GM23338 (cell line): ENCODE measurements at regions not wholly inside any gene's neighbourhood (a gene's known extent, or its start where the extent isn't known, plus 50 kb on each side); places are given as distances from the start of the nearest gene placed in this dataset.

ENCODE experiments used
- ATAC-seq: fragments of 200-7000 bp; cut with Tn5 transposase; 3 replicates; pipeline ENCODE4 v1.9.1; 2020
- DNase-seq: peaks from one replicate; pipeline ENCODE4 v3.0.0-alpha.2; 2015; ENCODE audit warnings: low spot score
- H2AFZ ChIP-seq: fragments of 200-600 bp; sonication (generic); 2 replicates; pipeline ENCODE4 v1.8.0; 2016; ENCODE audit warnings: antibody characterized with exemption, mild to moderate bottlenecking, moderate library complexity
- H3F3A ChIP-seq: fragments of 200-600 bp; sonication (generic); replicated peaks from 2 replicates; pipeline ENCODE4 v1.8.0; 2017; ENCODE audit warnings: antibody characterized with exemption, mixed run types, low read depth
- H3K27ac ChIP-seq: fragments of 200-600 bp; sonication (generic); 2 replicates; pipeline ENCODE4 v1.6.1; 2016; ENCODE audit warnings: low read depth
- H3K27me3 ChIP-seq: fragments of 200-600 bp; sonication (generic); 2 replicates; pipeline ENCODE4 v1.8.0; 2016; ENCODE audit warnings: mild to moderate bottlenecking, mixed run types, moderate library complexity; ENCODE audit not compliant: insufficient read depth
- H3K36me3 ChIP-seq: fragments of 200-600 bp; sonication (generic); 2 replicates; pipeline ENCODE4 v1.8.0; 2016; ENCODE audit warnings: mild to moderate bottlenecking; ENCODE audit not compliant: insufficient read depth
- H3K4me1 ChIP-seq: fragments of 200-600 bp; sonication (generic); 2 replicates; pipeline ENCODE4 v1.8.0; 2016; ENCODE audit warnings: mild to moderate bottlenecking, moderate library complexity; ENCODE audit not compliant: insufficient read depth
- H3K4me2 ChIP-seq: fragments of 200-600 bp; sonication (generic); 2 replicates; pipeline ENCODE4 v1.7.1; 2017; ENCODE audit warnings: mixed run types
- H3K4me3 ChIP-seq: fragments of 200-600 bp; sonication (generic); 2 replicates; pipeline ENCODE4 v1.6.1; 2016; ENCODE audit warnings: mixed run types
- H3K79me2 ChIP-seq: fragments of 200-600 bp; sonication (generic); replicated peaks from 2 replicates; pipeline ENCODE4 v1.8.0; 2017; ENCODE audit warnings: mild to moderate bottlenecking; ENCODE audit not compliant: insufficient read depth
- H3K9me2 ChIP-seq: fragments of 200-600 bp; sonication (generic); 2 replicates; pipeline ENCODE4 v1.8.0; 2017; ENCODE audit not compliant: insufficient read depth
- H4K20me1 ChIP-seq: fragments of 200-600 bp; sonication (generic); replicated peaks from 2 replicates; pipeline ENCODE4 v1.8.0; 2017; ENCODE audit warnings: mild to moderate bottlenecking; ENCODE audit not compliant: insufficient read depth
- H3K27ac Mint-ChIP-seq: 2 replicates; pipeline ENCODE4 v1.8.0; 2020; ENCODE audit warnings: inconsistent platforms, mild to moderate bottlenecking, moderate library complexity, mixed read lengths
- H3K27me3 Mint-ChIP-seq: 3 replicates; pipeline ENCODE4 v1.8.0; 2022; ENCODE audit warnings: low read depth, mild to moderate bottlenecking, moderate library complexity, mixed read lengths, inconsistent platforms; ENCODE audit not compliant: insufficient read depth, poor library complexity
- H3K36me3 Mint-ChIP-seq: 3 replicates; pipeline ENCODE4 v1.8.0; 2021; ENCODE audit warnings: low read depth, mild to moderate bottlenecking, inconsistent platforms, moderate library complexity, mixed read lengths
- H3K4me1 Mint-ChIP-seq: 3 replicates; pipeline ENCODE4 v1.8.0; 2020; ENCODE audit warnings: mild to moderate bottlenecking, inconsistent platforms, mixed read lengths
- H3K4me3 Mint-ChIP-seq: 3 replicates; pipeline ENCODE4 v1.8.0; 2021; ENCODE audit warnings: moderate library complexity, mild to moderate bottlenecking, inconsistent platforms, mixed read lengths
- H3K9me3 Mint-ChIP-seq: 3 replicates; pipeline ENCODE4 v1.8.0; 2020; ENCODE audit warnings: moderate library complexity, mild to moderate bottlenecking, inconsistent platforms, mixed read lengths
- CREB1 ChIP-seq: fragments of 250-450 bp; sonication (Bioruptor Pico); IDR thresholded peaks from 2 replicates; pipeline ENCODE4 v1.5.0; 2020; ENCODE audit warnings: low read depth, mild to moderate bottlenecking, moderate library complexity
- CTCF ChIP-seq, 2 experiments: fragments of 200-600 bp in 1 of 2; sonication (generic) in 1 of 2; conservative IDR thresholded peaks; 2 replicates each; pipeline versions ENCODE4 v1.5.1 to v1.6.1; 2016 to 2017; ENCODE audit warnings: antibody characterized with exemption in 2 of 2, low read depth in 2 of 2, mild to moderate bottlenecking in 2 of 2, moderate library complexity in 1 of 2
- EZH2phosphoT487 ChIP-seq: fragments of 200-600 bp; sonication (generic); IDR thresholded peaks from one replicate; pipeline ENCODE4 v1.8.1; 2018; ENCODE audit warnings: antibody characterized with exemption; ENCODE audit not compliant: unreplicated experiment
- NANOG ChIP-seq: IDR thresholded peaks from 2 replicates; pipeline ENCODE4 v1.6.1; 2016; ENCODE audit warnings: antibody characterized with exemption, borderline replicate concordance
- POLR2AphosphoS5 ChIP-seq: IDR thresholded peaks from 2 replicates; pipeline ENCODE4 v1.6.1; 2016; ENCODE audit warnings: antibody characterized with exemption, low read depth
- STAT1 ChIP-seq: IDR thresholded peaks from one replicate; pipeline ENCODE4 v1.6.1; 2016; ENCODE audit warnings: antibody characterized with exemption; ENCODE audit not compliant: unreplicated experiment
- ZNF114 ChIP-seq: fragments of 250-450 bp; sonication (Bioruptor Pico); IDR thresholded peaks from 2 replicates; pipeline ENCODE4 v1.5.0; 2020; ENCODE audit warnings: mild to moderate bottlenecking, moderate library complexity
- ZNF331 ChIP-seq: fragments of 250-450 bp; sonication (Bioruptor Pico); IDR thresholded peaks from 2 replicates; pipeline ENCODE4 v1.5.0; 2020; ENCODE audit warnings: low read depth, mild to moderate bottlenecking, moderate library complexity
- ZNF462 ChIP-seq: fragments of 250-450 bp; sonication (Bioruptor Pico); IDR thresholded peaks from 2 replicates; pipeline ENCODE4 v1.5.0; 2020; ENCODE audit warnings: mild to moderate bottlenecking, moderate library complexity

- Mint-ChIP-seq H3K4me1 (no peaks in the 10 kb centered on the region), H3K9me3 (peaks cover 8% of the 10 kb centered on the region; the same call in 2 of the 3 replicates), H3K27me3 (peaks cover 1% of the 10 kb centered on the region), H3K4me3 (no peak overlapping the region), H3K27ac (no peak overlapping the region), H3K36me3 (no peaks in the 10 kb centered on the region)
- no peaks in the 10 kb centered on the region; the same call in 1 of the 2 replicates for H3K36me3 ChIP-seq
- TF ChIP-seq EZH2phosphoT487 (no peak), ZNF331 (CRISPR knock-in tag) (no peak), ZNF462 (CRISPR knock-in tag) (no peak), POLR2AphosphoS5 (no peak)
- no peaks in the 10 kb centered on the region; the same call in 1 of the 2 replicates for H3K9me2 ChIP-seq
- no peaks in the 10 kb centered on the region for H3K27me3 ChIP-seq
- no peaks in the 10 kb centered on the region for H3F3A ChIP-seq
- H3K79me2 ChIP-seq, result no peaks in the 10 kb centered on the region
- no peak for ATAC-seq
- H3K4me3 ChIP-seq, result no peak overlapping the region
- H4K20me1 ChIP-seq, result no peaks in the 10 kb centered on the region
- DNase-seq, result no peak
- H2AFZ ChIP-seq, result no peak overlapping the region
- no peaks in the 10 kb centered on the region for H3K4me1 ChIP-seq
- H3K27ac ChIP-seq, result no peak overlapping the region
- no peak overlapping the region for H3K4me2 ChIP-seq
Observed at GRCh38 chr19:31930401-31930800, 415.0 kb upstream of the ZNF507 start.

GRCh38 chr19:31937983-31938382 lies 407.4 kb upstream of the ZNF507 start:
- peaks cover 6% of the 10 kb centered on the region; the same call in 1 of the 2 replicates for H3K9me2 ChIP-seq
- no peaks in the 10 kb centered on the region for H3K27me3 ChIP-seq
- H3K4me3 ChIP-seq, result no peak overlapping the region
- DNase-seq, result no peak
- H3K4me1 Mint-ChIP-seq, result peaks cover 2% of the 10 kb centered on the region
- H3K79me2 ChIP-seq, result no peaks in the 10 kb centered on the region
- no peaks in the 10 kb centered on the region for H3F3A ChIP-seq
- no peak overlapping the region for H3K4me2 ChIP-seq
- H4K20me1 ChIP-seq, result no peaks in the 10 kb centered on the region; the same call in 1 of the 2 replicates
- H3K27ac Mint-ChIP-seq, result no peak overlapping the region
- ATAC-seq, result no peak
- peak overlapping the region; percentile 14; the same call in 1 of the 2 replicates for H2AFZ ChIP-seq
- no peaks in the 10 kb centered on the region; the same call in 1 of the 2 replicates for H3K36me3 ChIP-seq
- H3K9me3 Mint-ChIP-seq, result no peaks in the 10 kb centered on the region; the same call in 2 of the 3 replicates
- H3K36me3 Mint-ChIP-seq, result no peaks in the 10 kb centered on the region
- no peak overlapping the region for H3K4me3 Mint-ChIP-seq
- H3K27ac ChIP-seq, result no peak overlapping the region
- H3K4me1 ChIP-seq, result no peaks in the 10 kb centered on the region
- H3K27me3 Mint-ChIP-seq, result peaks cover 2% of the 10 kb centered on the region
- no peak for TF ChIP-seq NANOG
- no peak for TF ChIP-seq POLR2AphosphoS5
- no peak for TF ChIP-seq ZNF331 (CRISPR knock-in tag)
- no peak for TF ChIP-seq STAT1
- no peak for TF ChIP-seq ZNF114 (CRISPR knock-in tag)
- TF ChIP-seq CREB1 (CRISPR knock-in tag), result no peak
- TF ChIP-seq CTCF (conservative IDR thresholded peaks at IDR 0.05; ENCODE audit: low read depth in 2 of 2), result no peak
